ENCODE measurements at regions not wholly inside any gene's neighbourhood (a gene's known extent, or its start where the extent isn't known, plus 50 kb on each side); places are given as distances from the start of the nearest gene placed in this dataset.
"Not testable (repeated sequence)": the region's sequence is repeated elsewhere in the genome, so short reads cannot be mapped to it uniquely, and the experiment has no call there.

DNA sequence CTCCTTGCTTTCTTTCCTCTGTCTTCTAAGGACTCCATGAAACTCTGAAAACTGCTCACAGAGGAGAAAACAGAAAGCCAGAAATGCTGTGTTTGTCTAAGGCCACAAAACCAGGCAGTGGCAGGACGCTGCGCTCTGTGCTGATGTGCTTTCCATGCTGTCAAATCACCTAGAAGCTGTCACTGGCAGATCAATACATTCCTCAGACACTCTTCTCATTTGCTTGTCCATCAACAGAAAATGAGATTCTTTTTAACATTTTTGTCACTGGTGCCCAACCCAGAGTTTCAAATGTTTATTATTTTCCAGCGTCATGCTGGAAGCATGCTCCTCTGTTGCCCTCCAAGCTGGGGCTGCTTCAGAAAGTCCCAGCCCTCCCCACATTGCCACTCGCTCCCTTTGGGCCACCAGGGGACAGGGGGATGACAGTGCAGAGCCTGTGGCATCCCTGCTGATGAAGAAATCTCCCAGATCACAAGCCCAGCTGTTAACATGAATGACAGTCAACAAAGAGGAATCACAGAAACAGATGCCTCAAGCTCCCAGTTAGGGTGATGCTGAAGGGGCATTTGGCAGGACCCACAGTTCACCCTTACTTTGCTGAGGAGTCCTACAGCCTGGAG is 117.5 kb upstream of the MEIS1 start:
- no peak for DNase-seq (ENCODE audit: low spot score)

DNA sequence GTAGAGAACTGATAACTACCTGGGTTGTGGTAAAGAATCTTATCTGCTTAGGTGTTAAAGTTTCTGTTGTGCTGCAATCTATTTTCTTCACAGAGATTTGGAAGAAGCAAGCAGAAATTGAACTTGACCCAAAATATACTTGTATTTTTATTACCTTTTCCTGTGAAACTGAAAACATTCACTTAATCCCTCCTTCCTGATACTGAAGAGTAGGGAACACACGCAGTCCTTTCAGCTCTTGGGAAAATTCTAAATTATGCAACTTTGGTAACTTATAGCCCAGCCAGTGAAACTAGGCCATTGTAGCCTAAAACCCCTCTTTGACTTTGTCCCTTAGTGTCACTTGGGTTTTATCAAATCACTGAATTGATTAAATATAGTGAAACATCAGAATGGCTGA is 128.4 kb upstream of the MEIS1 start:
- no peak for DNase-seq (ENCODE audit: low spot score)

DNA sequence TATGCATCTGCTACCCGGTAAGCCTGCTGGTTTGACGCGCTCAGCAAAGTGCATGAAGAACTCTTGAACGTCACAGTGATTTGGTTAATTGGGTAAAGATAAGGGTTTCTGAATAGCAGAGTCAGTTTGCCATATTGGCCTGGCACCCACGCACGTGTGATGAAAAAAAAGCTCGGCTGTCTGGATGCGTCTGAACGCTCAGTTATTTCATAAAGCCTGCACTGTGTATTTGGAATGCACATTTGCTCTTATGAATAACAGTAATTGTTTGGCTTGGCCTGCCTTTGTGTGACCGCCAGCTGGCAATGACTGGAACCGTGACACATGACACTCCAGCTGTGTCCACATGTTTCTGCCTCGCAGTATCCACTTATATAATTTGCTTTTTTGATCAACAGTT is 129.2 kb upstream of the MEIS1 start:
- no peak for DNase-seq (ENCODE audit: low spot score)

DNA sequence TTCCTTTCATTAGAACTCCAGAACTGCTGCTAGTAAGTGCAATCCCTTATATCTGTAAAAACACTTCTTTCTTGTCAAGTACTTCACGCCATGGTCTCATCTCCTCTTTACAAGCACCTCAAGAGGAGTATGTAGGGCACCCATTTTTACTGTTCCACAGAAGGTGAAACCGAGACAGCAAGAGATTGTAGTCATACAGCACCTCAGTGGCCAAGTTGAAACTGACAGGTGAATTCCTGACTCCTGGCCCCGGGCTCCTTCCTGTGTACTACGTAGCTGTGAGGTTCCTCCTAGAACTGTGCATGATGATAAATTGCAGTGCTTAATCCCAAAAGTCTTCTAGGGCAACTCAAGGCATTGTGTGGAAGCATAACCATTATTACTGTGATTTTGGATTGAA is 131.5 kb upstream of the MEIS1 start:
- DNase-seq (ENCODE audit: low spot score), result no peak

DNA sequence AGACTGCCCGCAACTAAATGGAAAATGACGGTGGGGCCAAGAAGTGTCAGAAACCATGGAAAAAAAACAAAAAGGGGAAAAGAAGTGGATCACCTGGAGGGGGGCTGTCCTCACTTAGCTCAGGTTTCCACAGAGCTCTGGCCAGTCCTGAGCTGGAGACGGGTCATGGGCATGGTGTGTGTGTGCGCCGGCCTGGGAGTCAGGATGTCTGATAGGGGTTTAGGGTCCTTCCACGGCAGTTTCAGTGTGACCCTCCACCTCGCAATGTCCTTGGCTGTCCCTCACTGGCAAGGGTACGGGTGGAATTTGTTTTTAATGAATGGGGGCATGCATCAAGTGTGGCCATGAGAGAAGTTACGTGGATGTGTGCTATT is 133.2 kb upstream of the MEIS1 start:
- DNase-seq (ENCODE audit: low spot score), result no peak

DNA sequence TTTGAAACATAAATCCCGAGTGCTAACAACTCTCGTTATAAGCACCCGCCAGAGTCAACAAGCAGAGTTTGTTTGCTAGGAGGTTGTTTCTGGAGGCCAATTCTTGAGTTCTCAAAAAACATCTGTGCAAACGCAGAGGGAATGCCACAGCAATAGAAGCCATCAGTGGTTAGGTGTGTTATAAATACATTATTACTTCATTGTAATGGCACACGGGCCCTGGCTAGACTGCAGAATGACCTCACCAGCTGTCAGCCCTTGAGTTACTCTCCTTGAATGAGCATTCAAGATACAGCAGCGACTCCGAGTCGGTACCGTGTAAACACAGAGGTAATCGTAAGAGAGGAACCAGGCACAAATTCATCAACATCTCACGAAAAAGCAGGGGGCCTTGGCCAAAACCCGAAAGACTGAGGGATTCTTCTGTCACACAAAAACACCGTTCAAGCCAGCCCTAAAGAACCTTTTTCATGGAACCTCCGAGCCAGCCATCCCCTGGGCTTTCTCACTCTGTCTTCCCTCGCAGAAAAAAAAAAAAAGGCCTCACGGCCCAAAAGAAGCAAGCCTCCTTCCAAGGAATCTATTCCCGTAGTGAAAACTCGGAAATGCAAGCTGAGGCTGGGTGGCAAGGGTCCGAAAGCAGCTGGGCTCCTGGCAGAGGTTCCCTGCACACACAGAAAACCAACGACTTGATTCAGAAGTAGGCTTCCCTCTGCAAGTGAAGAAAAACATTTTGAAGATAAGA is 133.7 kb upstream of the MEIS1 start:
- no peak for DNase-seq (ENCODE audit: low spot score)

DNA sequence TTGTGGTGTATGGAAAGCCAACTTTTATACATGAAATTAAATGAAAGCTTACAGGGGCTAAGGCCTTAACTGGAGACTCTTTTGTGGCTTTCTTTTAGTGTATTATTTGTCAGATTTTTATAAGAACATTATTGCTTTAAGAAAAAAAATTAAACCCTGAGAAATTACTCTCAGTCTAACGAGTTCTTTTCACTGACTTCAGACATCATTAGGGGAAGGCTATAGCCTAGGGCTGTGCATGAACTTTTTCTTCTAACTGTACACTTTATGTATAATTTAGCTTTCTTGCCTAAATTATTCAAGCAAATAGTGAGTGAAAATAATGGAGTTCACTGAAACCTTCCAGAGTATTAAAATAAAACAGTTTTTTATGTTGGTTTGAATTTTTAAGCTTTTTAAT is 151.1 kb upstream of the MEIS1 start:
- DNase-seq (ENCODE audit: low spot score), result no peak

DNA sequence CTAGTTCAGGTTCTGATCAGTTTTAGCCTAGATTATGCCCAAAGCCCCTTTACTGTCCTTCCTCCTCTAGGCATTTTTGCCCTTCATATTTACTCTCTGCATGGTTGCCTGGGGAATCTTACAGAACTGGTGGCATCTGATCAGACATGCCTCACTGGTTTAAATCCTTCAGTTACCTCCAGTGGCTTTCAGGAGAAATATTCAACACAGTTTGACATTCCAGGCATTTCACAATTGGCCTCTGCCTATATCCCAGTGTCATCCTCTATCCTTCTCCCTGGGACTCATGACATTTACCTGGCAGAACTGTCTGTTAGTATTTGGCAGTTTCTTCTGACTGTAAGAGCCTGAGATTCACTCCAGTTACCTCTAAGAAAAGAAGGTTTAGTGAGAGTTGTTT is 152.9 kb upstream of the MEIS1 start:
- no peak for DNase-seq (ENCODE audit: low spot score)

DNA sequence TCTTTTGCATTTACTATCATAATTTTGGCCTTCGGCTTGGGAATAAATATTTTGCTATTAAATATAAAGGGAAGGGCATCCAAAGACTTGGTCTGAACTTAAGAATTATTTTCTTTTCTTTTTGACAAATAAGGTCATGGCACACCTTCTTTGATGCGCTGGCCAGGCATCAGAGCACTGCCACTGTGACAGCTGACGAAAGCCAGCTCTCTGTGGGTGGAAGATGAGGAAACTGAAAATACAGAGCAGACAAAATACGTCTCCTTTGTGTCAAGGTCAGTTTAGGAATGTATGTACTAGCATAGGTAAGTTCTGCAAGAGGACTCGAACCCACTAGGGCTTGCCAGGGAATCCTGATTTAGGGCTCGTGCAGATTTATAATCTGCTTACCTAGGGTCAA is 155.9 kb upstream of the MEIS1 start:
- DNase-seq (ENCODE audit: low spot score), result no peak

DNA sequence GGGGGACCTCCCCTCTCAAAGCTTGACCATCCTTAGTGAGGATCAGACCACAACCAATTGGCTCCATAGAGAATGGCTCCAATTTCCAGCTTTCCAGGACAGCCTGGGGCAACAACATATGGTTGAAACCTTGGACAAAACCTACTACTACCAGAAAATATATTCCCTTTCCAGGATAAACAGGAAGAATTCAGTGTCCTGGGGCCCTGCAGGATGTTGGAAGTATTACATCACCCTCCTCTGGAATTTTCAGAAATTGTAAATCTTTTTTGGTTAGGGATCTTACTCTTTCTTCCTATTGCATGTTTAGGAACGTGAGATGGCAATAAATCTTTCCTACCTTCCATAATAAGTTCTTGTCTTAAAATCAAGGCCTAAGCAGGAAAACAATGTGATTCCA is 158.9 kb upstream of the MEIS1 start:
- DNase-seq (ENCODE audit: low spot score), result no peak

DNA sequence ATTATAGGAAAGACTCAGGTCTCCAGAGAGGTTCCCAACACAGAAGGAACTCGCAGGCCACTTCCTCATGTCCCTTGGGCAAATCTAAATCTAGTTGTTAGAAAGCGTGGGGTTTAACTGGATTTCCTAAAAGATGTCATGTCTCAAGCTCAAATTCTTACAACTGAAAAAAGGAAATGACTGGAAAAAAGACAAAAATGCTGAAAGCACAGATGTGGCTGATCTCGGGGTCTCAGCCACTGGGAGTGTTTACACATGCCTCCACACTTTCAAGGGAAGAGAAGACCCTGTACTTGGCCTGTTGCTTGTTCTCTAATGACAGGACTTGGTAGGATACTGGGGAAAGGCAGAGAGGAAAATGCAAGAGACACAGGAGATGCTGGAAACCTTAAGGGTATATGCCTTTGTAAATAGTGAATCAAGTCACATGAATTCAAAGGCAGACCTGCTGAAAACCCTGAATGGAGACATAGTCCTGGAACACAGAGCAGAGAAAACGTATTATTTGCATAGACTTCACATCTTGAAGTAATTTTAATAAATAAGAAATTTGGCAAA is 160.9 kb upstream of the MEIS1 start:
- no peak for DNase-seq (ENCODE audit: low spot score)

DNA sequence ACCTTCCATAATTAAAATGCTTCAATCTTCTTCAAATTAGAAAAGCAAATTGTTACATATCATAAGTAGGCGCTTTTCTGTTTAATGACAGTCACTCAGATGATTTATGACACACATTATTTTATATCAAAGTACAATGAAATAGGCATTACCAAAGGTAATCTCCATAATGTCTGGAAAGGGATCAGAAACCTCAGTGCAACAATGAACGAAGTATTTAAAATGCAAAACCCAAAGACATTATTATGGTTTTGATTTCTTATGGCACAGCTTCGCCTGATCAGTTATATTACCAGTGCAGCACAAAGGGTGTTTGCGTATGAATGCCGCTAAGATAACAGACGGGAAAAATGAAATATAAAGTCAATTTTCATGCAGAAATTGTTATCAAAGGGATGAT is 162.2 kb upstream of the MEIS1 start:
- DNase-seq (ENCODE audit: low spot score), result no peak

DNA sequence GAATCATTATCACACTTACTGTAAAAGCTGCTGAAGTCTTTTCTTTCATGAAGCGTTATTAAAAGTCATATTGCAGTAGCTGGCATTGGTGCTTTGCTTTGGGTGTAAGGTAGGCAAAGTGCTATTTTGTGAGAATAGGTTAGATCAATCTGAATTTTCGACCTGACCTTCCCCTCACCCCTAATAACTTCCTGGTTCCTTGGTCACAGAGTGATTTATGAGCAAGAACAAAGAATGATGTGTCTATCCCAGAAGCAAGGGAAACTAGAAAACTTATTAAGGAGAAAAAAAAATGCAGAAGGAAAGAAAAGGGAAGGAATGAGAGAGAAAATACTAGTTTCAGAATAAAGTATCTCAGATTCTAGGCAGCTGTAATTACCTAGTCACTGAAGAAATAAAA is 163.1 kb upstream of the MEIS1 start:
- no peak for DNase-seq (ENCODE audit: low spot score)

DNA sequence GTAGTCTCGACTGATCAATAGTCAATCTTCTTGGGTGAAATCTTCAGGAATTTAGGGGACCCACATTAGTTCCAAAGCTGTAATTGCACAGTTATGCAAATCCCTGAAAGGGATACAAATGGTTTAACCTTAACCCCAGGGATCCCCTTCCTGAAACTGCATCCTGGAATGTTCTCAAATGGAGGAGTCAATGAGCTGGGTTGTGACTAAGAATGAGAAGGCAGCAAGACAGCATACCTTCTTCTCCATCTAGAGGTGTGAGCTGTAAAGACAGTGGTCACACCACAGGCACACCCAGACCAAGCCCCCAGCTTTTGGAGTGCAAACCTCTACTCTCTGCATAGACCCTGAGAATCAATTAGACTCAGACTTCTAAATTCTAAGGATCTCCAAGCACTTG is 164.7 kb upstream of the MEIS1 start:
- no peak for DNase-seq (ENCODE audit: low spot score)

DNA sequence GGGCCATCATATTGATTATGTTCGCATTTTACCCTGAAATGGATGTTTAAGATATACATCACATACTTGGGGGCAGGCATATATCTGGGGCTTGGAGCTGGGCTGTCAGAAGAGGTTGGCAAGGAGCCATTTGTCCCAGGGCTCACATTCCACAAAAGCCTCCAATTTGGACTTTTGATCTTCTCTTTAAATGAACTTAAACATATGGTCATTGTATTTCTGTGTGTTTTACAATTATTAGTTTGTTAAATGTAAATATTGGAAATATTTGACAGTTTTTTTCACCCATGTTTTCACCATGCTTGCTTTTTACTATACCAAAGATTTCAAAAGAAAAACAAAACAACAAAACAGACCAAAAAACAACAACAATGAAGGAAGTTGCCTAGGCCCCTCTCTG is 165.8 kb upstream of the MEIS1 start:
- no peak for DNase-seq (ENCODE audit: low spot score)

DNA sequence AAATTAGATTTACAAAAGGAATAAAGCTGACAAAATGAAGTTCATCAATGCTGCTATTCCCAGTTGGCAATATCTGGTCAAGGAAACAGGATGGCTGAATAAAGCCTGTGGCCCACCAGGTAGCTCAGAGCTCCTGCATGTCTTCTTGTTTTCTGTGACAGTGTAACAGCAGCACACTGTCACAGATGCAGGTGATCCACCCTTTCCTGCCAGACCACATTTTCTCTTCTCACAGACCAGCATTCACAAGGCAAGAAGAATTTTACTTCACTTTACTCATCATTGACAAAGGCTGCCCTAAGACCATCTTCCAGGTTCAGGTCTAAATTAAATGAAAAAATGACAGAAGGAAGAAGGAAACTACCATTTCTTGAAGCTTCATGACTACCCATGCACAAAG is 166.2 kb upstream of the MEIS1 start:
- no peak for DNase-seq (ENCODE audit: low spot score)

DNA sequence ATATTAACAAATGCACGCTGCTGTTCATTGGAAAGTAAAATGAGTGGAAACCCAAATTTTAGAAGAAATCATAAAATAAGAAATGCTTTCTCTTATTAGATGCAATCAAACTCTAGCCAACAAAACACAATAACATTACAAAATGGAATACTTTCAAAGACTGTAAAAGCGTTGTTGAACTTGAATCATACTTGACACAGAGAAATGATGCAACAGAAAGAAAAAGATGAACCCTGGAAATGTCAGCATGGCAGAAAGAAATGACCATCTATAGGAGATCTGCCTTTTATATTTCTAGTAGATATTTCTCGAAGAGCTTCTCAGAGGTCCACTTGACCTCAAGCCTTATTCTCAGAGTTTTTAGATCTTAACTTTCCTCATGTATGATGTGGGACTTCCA is 170.6 kb upstream of the MEIS1 start:
- DNase-seq (ENCODE audit: low spot score), result no peak

DNA sequence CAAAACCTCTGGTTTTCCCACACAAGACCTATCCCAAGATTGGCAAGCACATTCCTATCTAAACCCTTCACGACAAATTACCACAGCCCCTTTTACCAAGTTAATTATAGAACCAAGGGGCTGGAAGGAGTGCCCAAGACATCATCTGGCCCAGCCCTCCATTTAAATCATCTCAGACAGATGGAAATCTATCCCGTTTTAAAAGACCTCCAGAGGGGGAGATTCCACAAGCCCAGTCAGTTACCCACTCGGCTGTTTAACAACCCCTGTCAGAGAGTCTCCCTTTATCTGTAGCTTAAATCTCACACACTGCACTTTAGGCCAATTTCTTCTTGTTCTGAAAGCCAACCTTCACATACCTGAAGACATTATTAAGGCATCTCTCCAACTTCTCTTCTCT is 179.1 kb upstream of the MEIS1 start:
- DNase-seq (ENCODE audit: low spot score), result no peak

DNA sequence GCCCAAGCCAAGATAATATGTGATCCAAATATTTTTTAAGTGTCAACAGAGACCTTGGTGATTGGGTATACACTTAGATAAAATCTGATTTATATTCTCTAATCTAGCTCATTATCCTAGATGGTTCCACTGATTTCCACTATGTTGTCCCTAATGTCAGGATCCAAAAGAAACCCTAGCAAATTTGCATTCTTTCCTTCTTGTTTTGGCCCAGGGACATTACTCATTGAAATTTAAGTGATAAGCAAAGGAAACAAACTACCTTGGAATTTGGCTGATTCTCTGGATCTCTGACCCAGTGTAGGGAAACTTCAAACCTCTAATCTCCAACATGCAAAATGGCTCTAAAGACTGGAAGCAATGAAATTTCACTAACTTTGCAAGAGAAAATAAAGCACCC is 179.8 kb upstream of the MEIS1 start:
- DNase-seq (ENCODE audit: low spot score), result no peak

DNA sequence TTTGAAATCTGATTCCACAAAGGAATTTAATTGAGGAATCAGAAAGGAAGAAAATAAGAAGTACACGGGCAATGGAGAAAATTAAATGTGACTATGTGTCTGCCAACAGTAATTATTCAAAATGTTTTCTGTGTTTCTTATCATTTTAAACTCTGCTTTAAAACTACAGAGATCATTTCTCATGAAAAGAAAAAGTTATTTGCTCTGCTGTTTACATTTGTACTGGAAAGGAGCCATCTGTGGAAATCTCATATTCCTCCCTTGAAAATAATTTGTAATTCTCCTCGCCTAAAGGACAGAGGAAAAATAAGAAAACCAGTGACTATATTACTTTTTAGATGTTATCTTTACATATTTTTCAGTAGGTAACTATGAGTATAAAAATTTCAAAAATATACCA is 181.9 kb upstream of the MEIS1 start:
- no peak for DNase-seq (ENCODE audit: low spot score)

DNA sequence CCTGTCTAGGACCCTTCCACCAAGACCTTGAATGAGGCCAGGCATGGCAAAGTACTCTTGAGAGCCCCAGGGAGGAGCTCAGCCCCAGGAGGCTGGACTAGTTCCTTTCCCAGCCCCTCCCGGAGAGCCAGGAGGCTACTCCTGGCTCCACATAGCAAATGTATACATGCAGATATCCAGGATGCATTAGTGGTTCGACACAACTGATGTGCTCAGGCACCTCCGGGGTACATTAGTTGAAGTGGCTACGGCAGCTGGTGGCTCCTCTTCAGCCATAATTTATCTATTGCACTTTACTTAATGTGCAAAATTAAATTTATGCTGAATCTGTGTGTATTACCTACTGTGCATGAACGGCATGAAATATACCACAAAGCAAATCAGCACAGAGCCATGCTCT is 182.8 kb upstream of the MEIS1 start:
- DNase-seq (ENCODE audit: low spot score), result no peak

DNA sequence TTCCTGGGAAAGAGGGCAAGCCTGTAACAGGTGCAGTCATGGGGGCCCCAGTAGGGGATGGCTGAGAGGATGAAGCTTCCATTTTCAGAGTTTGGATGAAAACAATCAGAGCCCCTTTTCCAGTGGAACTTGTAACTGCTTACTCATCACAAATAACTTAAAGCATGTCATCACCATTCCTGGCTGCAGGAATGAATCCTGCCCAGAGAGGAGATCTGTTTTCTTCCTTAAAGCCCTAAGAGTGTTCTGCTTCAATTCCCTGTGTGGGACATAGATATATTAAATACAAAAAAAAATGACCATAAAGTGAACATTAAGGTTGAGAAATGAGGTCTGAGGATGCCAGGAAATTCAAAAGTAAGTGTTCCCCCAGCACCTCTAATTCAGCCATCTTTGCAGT is 183.4 kb upstream of the MEIS1 start:
- DNase-seq (ENCODE audit: low spot score), result no peak

DNA sequence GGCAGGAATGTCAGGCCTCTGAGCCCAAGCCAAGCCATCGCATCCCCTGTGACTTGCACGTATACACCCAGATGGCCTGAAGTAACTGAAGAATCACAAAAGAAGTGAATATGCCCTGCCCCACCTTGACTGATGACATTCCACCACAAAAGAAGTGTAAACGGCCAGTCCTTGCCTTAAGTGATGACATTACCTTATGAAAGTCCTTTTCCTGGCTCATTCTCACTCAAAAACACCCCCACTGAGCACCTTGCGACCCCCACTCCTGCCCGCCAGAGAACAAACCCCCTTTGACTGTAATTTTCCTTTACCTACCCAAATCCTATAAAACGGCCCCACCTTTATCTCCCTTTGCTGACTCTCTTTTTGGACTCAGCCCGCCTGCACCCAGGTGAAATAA is 185.8 kb upstream of the MEIS1 start:
- not testable (repeated sequence) for DNase-seq (ENCODE audit: low spot score)
